ENCODE measurements at regions not wholly inside any gene's neighbourhood (a gene's known extent, or its start where the extent isn't known, plus 50 kb on each side); places are given as distances from the start of the nearest gene placed in this dataset.

GRCh38 chr13:64934569-64935362 is 2295.4 kb downstream of the PCDH9 start:
- TF ChIP-seq EZH2 (IDR thresholded peaks at IDR 0.05; ENCODE audit: borderline replicate concordance, low read depth, low read length, severe bottlenecking) (no peak), CTCF (IDR thresholded peaks at IDR 0.05; ENCODE audit: extremely low read depth in 1 of 2, insufficient read depth in 1 of 2, low read depth in 1 of 2, low read length in 2 of 2) (no peak), POLR2AphosphoS5 (IDR thresholded peaks at IDR 0.05; ENCODE audit: insufficient read depth, low read depth, low read length) (no peak), POLR2A (IDR thresholded peaks at IDR 0.05; ENCODE audit: low read depth, low read length) (no peak)

Data from endothelial cell of umbilical vein (primary cell).